ENCODE measurements at regions not wholly inside any gene's neighbourhood (a gene's known extent, or its start where the extent isn't known, plus 50 kb on each side); places are given as distances from the start of the nearest gene placed in this dataset.
"Not testable (repeated sequence)": the region's sequence is repeated elsewhere in the genome, so short reads cannot be mapped to it uniquely, and the experiment has no call there.

- no peak for DNase-seq
Measured at GRCh38 chr2:193894081-193894480, 1699.3 kb upstream of the TMEFF2 start.

DNA sequence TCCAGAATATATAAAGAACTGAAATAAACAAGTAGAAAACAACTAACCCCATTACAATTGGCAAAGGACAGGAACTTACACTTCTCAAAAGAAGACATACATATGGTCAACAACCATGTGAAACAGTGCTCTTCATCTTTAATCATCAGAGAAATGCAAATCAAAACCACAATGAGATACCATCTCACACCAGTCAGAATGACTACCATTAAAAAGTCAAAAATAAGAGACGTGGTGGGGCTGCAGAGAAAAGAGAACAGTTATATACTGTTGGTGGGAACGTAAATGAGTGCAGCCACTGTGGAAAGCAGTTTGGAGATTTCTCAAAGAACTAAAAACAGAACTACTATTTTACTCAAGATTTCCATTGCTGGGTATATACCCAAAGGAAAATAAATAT, 1696.3 kb upstream of the TMEFF2 start:
- DNase-seq, result no peak

- no peak for DNase-seq
Measured at GRCh38 chr2:193885419-193885818, 1690.7 kb upstream of the TMEFF2 start.

- no peak for DNase-seq
Measured at GRCh38 chr2:193883820-193884219, 1689.1 kb upstream of the TMEFF2 start.

DNA sequence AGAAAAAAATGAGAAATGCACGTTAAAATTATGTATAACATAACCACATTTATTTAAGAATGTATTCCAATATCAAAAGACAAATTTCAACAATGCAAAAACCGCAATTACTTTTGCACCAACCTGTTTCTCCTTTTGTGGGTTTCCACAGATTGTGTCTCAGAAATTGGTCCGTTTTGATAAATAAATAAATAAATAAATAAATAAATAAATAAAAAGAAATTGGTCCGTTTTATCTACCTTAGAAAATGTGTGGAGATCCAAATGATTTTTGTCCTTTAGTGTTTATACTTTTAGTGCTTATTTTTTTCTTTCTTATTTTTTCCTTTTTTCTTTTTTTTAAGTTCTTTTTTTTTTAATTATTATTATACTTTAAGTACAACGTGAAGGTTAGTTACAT, 1682.2 kb upstream of the TMEFF2 start:
- DNase-seq, result no peak

DNA sequence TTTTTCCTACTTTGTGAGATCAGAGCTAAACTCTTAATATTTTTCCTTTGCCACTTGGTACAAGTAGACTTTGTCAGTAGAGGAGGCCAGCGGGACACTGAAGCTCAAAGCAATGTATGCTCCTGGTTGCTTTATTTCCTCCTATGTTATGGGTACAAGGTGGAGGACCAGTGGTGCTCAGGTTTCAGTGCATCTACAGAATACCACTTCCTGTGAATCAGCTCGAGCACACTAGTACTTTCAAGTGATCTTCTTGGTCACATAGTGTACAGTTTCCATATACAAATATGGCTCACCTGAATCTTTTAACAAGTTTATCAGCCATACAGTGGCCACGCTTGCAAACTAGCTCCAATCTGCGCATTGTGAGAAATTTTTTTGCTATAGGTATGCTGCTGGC, 1674.8 kb upstream of the TMEFF2 start:
- no peak for DNase-seq

DNA sequence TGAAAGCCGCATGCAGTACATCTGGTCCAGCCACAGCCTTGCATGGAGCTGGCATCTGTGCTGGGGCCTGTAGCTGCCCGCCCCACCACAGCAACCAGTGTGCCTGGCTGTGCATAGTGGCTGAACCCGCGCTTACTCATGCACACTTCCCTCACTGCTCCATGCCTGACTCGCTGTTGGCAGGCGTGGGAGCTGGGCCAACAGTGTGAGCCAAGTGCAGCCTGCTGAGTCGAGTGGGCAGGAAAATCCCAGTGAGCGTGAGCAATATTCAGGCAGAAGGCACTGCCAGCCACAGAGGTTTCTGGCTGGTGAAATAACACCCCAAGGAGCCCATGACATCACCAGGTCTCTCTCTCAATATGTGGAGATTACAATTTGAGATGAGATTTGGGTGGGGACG, 1674.1 kb upstream of the TMEFF2 start:
- no peak for DNase-seq

DNA sequence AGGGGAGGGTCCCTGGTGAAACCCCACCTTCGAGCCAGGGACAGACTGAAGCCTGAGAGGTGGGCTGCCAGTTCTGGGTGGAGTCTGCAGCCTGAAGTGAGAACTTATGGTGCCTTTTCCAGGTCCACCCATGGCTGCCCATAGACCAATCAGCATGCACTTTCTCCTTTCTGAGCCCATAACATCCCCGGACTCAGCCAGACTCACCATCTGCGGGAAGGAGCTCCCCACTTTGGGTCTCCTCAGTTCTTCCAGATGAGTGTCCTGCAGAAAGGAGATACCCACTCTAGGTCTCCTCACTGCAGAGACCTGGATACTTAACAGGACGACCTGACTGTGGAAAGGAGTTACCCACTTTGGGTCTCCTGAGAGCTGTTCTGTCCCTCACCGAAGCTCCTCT, 1673.4 kb upstream of the TMEFF2 start:
- no peak for DNase-seq

DNA sequence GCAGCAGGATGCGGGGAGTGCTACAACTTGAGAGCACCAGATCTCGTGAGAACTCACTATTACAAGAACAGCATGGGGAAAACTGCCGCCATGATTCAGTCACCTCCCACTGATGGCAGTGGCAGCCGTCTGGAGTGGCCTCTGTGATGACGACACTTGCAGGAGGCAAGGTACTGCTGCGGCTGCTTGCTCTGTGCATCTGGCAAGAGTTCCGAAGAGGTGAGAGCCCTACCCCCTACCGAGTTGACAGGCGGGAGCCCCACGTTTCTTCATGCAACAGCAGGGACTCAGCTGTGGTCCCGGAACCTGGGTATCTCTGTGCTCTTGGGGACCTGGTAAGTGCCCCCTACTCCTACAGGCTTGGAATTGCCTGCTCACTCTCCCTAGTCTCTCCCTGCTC, 1672.7 kb upstream of the TMEFF2 start:
- no peak for DNase-seq

- DNase-seq, result no peak
Measured at GRCh38 chr2:193861557-193861956, 1666.8 kb upstream of the TMEFF2 start.

- no peak for DNase-seq
Measured at GRCh38 chr2:193847991-193848390, 1653.3 kb upstream of the TMEFF2 start.

DNA sequence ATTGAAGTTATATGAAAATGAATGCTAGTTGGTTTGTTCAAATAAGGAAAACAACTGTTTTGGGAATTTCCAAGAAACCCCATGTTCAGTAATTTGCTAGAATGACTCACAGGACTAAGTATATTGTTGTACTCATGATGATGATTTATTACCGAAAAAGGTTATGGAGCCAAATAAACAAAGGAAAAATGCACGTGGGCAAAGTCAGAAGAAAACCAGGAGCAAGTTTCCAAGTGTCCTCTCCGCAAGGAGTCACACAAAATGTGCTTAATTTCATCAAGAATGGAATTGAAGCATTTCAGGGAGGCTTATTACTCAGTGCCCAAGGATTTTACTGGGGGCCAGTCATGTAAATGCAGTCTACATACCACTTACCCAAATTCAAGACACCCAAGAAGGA, 1652.4 kb upstream of the TMEFF2 start:
- DNase-seq, result no peak

- no peak for DNase-seq
Measured at GRCh38 chr2:193845604-193846003, 1650.9 kb upstream of the TMEFF2 start.

DNA sequence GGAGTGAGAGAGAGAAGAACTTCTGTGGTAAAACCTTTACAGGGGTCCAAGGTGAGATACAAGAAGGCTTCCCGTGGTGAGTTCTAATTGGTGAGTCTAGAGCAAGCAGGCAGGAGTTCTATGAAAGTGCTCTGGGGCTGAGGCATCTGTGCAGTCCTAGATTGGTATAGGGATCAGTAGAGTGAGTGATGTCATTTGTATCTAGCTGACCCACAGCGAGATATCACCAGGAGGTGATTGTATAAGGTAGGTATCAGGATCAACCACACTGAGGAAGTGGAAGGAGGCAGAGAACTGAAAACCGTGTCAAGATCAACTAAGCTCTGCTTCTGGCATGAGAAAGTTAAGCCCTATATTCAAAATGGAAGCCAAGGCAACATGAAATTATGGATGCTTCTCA, 1648.9 kb upstream of the TMEFF2 start:
- no peak for DNase-seq

- no peak for DNase-seq
Measured at GRCh38 chr2:193841384-193842150, 1646.8 kb upstream of the TMEFF2 start.

GRCh38 chr2:193837111-193837738, 1642.5 kb upstream of the TMEFF2 start:
- no peak for DNase-seq

DNA sequence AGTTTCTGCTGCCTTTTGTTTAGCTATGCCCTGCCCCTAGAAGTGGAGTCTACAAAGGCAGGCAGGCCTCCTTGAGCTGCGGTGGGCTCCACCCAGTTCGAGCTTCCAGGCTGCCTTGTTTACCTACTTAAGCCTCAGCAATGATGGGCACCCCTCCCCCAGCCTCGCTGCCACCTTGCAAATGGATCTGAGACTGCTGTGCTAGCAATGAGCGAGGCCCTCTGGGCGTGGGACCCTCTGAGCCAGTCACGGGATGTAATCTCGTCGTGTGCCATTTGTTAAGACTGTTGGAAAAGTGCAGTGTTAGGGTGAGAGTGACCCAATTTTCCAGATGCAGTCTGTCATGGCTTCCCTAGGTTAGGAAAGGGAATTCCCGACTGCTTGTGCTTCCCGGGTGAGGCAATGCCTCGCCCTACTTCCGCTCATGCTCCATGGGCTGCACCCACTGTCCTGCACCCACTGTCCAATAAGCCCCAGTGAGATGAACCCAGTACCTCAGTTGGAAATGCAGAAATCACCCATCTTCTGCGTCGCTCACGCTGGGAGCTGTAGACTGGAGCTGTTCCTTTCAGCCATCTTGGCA, 1641.8 kb upstream of the TMEFF2 start:
- DNase-seq, result not testable (repeated sequence)

- not testable (repeated sequence) for DNase-seq
Measured at GRCh38 chr2:193833895-193834294, 1639.2 kb upstream of the TMEFF2 start.

DNA sequence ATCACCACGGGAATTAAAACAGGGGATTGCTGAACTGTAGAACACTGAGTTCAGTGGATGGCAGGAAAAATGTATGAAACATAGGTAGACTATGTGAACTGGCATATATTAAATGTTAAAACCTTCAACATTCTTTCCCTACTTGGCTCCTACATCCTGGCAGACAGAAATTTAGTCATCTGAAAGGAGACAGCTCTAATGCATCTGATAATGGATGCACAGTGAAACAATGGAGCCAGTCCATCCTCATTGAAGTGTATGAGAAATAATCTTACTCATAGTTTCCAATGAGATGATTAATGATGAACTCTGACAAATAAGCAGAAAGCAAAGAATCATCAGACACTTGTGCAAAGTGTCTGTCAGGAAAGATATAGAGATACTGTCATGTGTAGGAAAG, 1629.7 kb upstream of the TMEFF2 start:
- DNase-seq, result no peak

DNA sequence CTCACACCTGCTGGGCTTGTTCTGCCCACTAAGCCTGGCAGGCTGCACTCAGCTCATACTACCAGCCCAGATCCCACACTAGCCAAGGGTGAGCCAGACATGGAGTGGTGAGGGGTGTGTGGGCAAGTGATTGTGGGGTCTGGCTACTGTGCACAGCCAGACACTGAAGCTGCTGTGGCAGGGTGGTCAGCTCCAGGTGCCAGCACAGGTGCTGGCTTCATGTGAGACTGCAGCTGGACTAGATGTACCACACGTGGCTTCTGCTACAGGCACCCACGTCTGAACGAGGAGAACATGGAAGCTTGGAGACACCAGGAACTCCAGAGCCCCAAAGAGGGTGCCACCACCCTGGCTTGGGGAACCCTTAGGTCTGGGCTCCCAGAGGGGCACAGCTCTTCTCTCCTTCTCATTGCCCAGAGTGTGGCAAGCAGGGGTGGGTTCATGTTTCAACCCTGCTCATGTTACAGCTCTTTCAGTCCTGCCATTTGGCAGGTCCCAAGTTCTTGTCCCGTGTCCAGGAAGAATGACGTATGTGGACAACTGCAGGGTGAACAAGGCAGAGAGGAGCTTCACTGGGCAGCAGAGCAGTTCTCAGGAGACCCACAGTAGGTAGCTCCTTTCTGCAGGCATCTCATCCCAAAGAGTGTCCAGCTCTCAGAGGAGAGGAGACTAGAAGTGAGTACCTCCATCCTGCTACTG, 1624.2 kb upstream of the TMEFF2 start:
- DNase-seq, result no peak

- no peak for DNase-seq
Measured at GRCh38 chr2:193816008-193816407, 1621.3 kb upstream of the TMEFF2 start.

GRCh38 chr2:193810533-193810932, 1615.8 kb upstream of the TMEFF2 start:
- no peak for DNase-seq

DNA sequence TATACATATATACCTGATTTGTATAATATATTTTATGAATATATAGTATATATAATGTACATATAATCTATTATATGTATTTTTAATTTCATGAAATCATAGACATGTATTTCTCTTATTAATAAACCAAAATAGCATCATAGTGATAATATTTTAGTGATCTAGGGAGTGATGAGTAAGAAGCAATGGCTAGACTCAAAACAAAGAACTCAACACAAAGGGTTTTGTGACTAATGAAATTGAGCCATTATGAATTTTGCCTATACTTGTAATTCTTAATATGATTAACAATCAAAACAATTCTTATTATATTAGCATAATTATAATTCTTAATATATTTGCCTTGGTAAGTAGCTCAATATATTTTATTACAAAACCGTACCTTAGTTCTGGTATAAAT, 1614.1 kb upstream of the TMEFF2 start:
- DNase-seq, result no peak

All from NCI-H146 (cell line).